ENCODE measurements at regions not wholly inside any gene's neighbourhood (a gene's known extent, or its start where the extent isn't known, plus 50 kb on each side); places are given as distances from the start of the nearest gene placed in this dataset.

- Histone ChIP-seq H3K4me3 (no peak overlapping the region), H3K4me1 (no peaks in the 10 kb centered on the region), H3K27ac (no peak overlapping the region), H3K9me3 (no peaks in the 10 kb centered on the region), H3K27me3 (no peaks in the 10 kb centered on the region), H3K36me3 (no peaks in the 10 kb centered on the region)
- DNase-seq (ENCODE audit: low spot score), result no peak
- TF ChIP-seq CTCF (IDR thresholded peaks at IDR 0.05), result no peak
These were observed 173.2 kb upstream of the CREB1 start for GRCh38 chr2:207356567-207356966.

- no peaks in the 10 kb centered on the region for H3K27me3 ChIP-seq
- DNase-seq (ENCODE audit: low spot score), result no peak
- H3K9me3 ChIP-seq, result no peaks in the 10 kb centered on the region
- TF ChIP-seq CTCF (IDR thresholded peaks at IDR 0.05), result no peak
- H3K4me1 ChIP-seq, result no peaks in the 10 kb centered on the region
- H3K27ac ChIP-seq, result no peak overlapping the region
- no peak overlapping the region for H3K4me3 ChIP-seq
- H3K36me3 ChIP-seq, result no peaks in the 10 kb centered on the region
These were observed 172.5 kb upstream of the CREB1 start for GRCh38 chr2:207357216-207357615.

- H3K4me1 ChIP-seq, result no peaks in the 10 kb centered on the region
- H3K4me3 ChIP-seq, result no peak overlapping the region
- no peaks in the 10 kb centered on the region for H3K36me3 ChIP-seq
- no peak for TF ChIP-seq CTCF (IDR thresholded peaks at IDR 0.05)
- no peak for DNase-seq (ENCODE audit: low spot score)
- H3K27ac ChIP-seq, result no peak overlapping the region
- H3K27me3 ChIP-seq, result no peaks in the 10 kb centered on the region
- H3K9me3 ChIP-seq, result no peaks in the 10 kb centered on the region
These were observed 167.0 kb upstream of the CREB1 start for GRCh38 chr2:207362716-207363115.

GRCh38 chr2:207363761-207364290 is 165.9 kb upstream of the CREB1 start:
- Histone ChIP-seq H3K27ac (no peak overlapping the region), H3K9me3 (no peaks in the 10 kb centered on the region), H3K4me1 (no peaks in the 10 kb centered on the region), H3K27me3 (no peaks in the 10 kb centered on the region), H3K36me3 (no peaks in the 10 kb centered on the region), H3K4me3 (no peak overlapping the region)
- no peak for TF ChIP-seq CTCF (IDR thresholded peaks at IDR 0.05)
- DNase-seq (ENCODE audit: low spot score), result no peak

- H3K27me3 ChIP-seq, result no peaks in the 10 kb centered on the region
- no peak overlapping the region for H3K4me3 ChIP-seq
- H3K36me3 ChIP-seq, result no peaks in the 10 kb centered on the region
- no peak for DNase-seq (ENCODE audit: low spot score)
- H3K9me3 ChIP-seq, result peaks cover 0 to 8% of the 10 kb centered on the region in 2 donors
- H3K4me1 ChIP-seq, result no peaks in the 10 kb centered on the region
- H3K27ac ChIP-seq, result no peak overlapping the region
- no peak for TF ChIP-seq CTCF (IDR thresholded peaks at IDR 0.05)
These were observed 159.1 kb upstream of the CREB1 start for GRCh38 chr2:207370646-207371045.

- DNase-seq (ENCODE audit: low spot score), result no peak
These were observed 157.9 kb upstream of the CREB1 start for GRCh38 chr2:207371877-207372276.

More at GRCh38 chr2:207371877-207372276, 157.9 kb upstream of the CREB1 start:
- Histone ChIP-seq H3K4me3 (no peak overlapping the region), H3K4me1 (no peaks in the 10 kb centered on the region), H3K27me3 (no peaks in the 10 kb centered on the region), H3K9me3 (peaks cover 0 to 14% of the 10 kb centered on the region in 2 donors), H3K36me3 (no peaks in the 10 kb centered on the region), H3K27ac (no peak overlapping the region)
- no peak for TF ChIP-seq CTCF (IDR thresholded peaks at IDR 0.05)

Measured in right atrium auricular region (tissue), 2 donors.